ENCODE measurements at regions not wholly inside any gene's neighbourhood (a gene's known extent, or its start where the extent isn't known, plus 50 kb on each side); places are given as distances from the start of the nearest gene placed in this dataset.

- DNase-seq (ENCODE audit: low spot score) = no peak
- in situ Hi-C loops (cut with MboI; ENCODE audit: low pct_unique_long_range_greater_than_20kb, low sequenced_read_pairs, unreplicated experiment) = no loop called here
Observed at GRCh38 chr17:12352127-12352526, 313.6 kb upstream of the MYOCD start.

GRCh38 chr17:12357600-12357999 lies 308.1 kb upstream of the MYOCD start:
- in situ Hi-C loops (cut with MboI; ENCODE audit: low pct_unique_long_range_greater_than_20kb, low sequenced_read_pairs, unreplicated experiment) = no loop called here
- no peak for TF ChIP-seq CTCF (IDR thresholded peaks at IDR 0.05; ENCODE audit: extremely low read depth, insufficient read depth, missing control alignments)
- DNase-seq (ENCODE audit: low spot score) = no peak

More at GRCh38 chr17:12352127-12352526, 313.6 kb upstream of the MYOCD start:
- TF ChIP-seq CTCF (IDR thresholded peaks at IDR 0.05; ENCODE audit: extremely low read depth, insufficient read depth, missing control alignments) = no peak

- in situ Hi-C loops (cut with MboI; ENCODE audit: low pct_unique_long_range_greater_than_20kb, low sequenced_read_pairs, unreplicated experiment) = no loop called here
- no peak for TF ChIP-seq CTCF (IDR thresholded peaks at IDR 0.05; ENCODE audit: extremely low read depth, insufficient read depth, missing control alignments)
- no peak for DNase-seq (ENCODE audit: low spot score)
Observed at GRCh38 chr17:12358477-12358876, 307.2 kb upstream of the MYOCD start.

- in situ Hi-C loops (cut with MboI; ENCODE audit: low pct_unique_long_range_greater_than_20kb, low sequenced_read_pairs, unreplicated experiment) = no loop called here
- no peak for DNase-seq (ENCODE audit: low spot score)
- no peak for TF ChIP-seq CTCF (IDR thresholded peaks at IDR 0.05; ENCODE audit: extremely low read depth, insufficient read depth, missing control alignments)
Observed at GRCh38 chr17:12362853-12363455, 302.7 kb upstream of the MYOCD start.

GRCh38 chr17:12365805-12366204 lies 299.9 kb upstream of the MYOCD start:
- TF ChIP-seq CTCF (IDR thresholded peaks at IDR 0.05; ENCODE audit: extremely low read depth, insufficient read depth, missing control alignments) = no peak
- in situ Hi-C loops (cut with MboI; ENCODE audit: low pct_unique_long_range_greater_than_20kb, low sequenced_read_pairs, unreplicated experiment) = no loop called here
- no peak for DNase-seq (ENCODE audit: low spot score)

GRCh38 chr17:12369065-12369464 lies 296.6 kb upstream of the MYOCD start:
- no peak for TF ChIP-seq CTCF (IDR thresholded peaks at IDR 0.05; ENCODE audit: extremely low read depth, insufficient read depth, missing control alignments)
- no peak for DNase-seq (ENCODE audit: low spot score)
- in situ Hi-C loops (cut with MboI; ENCODE audit: low pct_unique_long_range_greater_than_20kb, low sequenced_read_pairs, unreplicated experiment) = no loop called here
